HG03159 (cell line): ENCODE measurements at regions not wholly inside any gene's neighbourhood (a gene's known extent, or its start where the extent isn't known, plus 50 kb on each side); places are given as distances from the start of the nearest gene placed in this dataset.

Source experiments
- ATAC-seq: cut with Tn5 transposase; IDR thresholded peaks from one replicate; pipeline ENCODE4 v1.9.1; 2021; ENCODE audit warnings: mild to moderate bottlenecking, moderate library complexity; ENCODE audit not compliant: unreplicated experiment

GRCh38 chr15:47824147-47824546, 106.8 kb downstream of the SEMA6D start:
- ATAC-seq: peak; percentile 72

DNA sequence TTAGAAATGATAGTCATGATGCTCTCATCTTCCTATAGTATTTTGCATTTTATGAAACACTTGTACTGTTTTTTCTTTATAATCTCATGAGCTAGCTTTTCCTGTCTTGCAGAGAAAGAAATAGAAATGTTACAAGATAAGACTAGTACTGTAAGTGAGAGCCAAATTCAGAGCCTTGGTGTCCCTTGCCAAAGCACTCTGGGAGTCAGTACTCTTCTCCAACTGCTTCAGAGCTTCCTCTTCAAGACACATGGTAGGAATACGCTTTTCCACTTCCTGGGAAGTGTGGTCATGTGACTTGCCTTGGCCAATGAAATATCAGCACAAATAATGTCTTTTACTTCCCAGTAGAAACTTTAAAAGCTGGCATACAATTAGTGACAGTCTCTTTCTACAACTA, 112.4 kb downstream of the SEMA6D start:
- ATAC-seq: no peak

DNA sequence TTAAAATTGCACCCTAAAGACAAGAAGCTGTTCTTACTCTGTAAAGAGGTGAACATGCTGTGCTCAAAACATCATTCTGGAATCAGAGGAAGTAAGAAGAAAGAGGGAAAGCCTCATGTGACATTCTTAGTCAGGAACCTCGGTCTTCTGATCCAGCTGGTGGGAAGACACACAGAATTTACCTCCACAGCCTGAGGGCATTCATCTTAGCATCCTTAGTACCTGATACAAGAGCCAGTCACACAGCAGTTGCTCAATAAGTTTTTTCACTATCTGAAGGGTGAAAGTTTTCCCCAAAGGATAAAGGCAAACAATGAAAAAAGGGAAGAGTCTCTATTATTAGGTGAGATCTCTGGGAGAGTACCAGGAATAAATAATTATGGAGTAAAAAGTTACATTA, 116.8 kb downstream of the SEMA6D start:
- no peak for ATAC-seq

GRCh38 chr15:47839233-47839825, 122.0 kb downstream of the SEMA6D start:
- no peak for ATAC-seq

DNA sequence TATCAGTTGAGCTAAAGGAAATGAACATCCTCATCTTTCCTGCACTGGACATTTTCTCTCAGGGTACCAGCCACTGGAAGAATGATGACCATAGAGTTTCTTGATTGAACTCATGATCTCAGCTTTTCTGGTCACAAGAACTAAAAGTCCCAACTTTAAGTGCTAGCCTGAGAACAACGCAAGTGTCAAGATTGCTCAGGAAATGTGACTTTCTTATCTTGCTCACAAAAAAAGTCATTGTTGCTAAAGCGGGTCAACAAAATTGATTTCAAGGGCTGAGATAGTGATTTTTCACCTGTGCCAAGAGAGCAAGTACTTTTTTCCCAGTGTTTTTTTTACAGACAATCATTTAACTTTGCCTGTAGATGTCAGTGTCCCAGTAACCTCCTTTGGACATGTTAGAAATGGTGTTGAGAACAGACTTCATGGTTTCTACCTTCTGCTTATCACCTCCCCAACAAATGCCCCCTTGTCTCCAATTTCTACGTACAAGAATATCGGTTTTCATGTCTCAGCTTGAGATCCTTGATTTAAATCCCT, 125.9 kb downstream of the SEMA6D start:
- no peak for ATAC-seq

GRCh38 chr15:47844437-47844836, 127.1 kb downstream of the SEMA6D start:
- no peak for ATAC-seq

DNA sequence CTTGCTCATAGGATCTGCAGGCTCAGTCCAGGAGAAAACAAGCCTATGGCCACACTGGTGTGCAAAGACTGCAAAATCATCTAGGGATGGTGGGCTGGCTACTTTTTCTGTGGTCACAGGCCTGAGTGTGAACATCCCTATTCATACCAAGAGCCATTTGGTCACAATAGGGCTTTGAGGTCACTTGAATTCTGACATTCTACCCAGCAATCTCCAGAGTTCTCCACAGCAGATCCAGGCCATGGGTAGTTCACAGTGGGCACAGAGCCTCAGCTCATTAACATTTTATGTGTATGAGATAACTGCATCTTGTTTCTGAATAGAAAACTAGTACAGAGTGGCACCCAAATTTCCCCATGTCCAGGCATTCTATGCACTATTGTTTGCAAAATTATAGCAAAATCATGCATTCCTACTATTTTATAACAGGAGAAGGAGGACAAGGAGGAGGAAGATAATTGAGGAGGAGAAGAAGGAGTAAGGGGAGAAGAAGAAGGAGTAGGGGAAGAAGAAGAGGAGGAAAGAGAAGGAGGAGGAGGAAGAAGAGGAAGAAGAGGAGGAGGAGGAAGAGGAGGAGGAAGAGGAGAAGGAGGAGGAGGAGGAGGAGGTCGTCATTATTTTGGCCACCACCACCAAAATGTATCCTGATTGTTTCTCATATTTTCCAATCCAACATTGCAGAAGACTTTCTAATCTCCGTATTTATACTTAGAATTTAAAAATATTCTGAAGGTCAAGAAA, 129.0 kb downstream of the SEMA6D start:
- ATAC-seq: no peak

DNA sequence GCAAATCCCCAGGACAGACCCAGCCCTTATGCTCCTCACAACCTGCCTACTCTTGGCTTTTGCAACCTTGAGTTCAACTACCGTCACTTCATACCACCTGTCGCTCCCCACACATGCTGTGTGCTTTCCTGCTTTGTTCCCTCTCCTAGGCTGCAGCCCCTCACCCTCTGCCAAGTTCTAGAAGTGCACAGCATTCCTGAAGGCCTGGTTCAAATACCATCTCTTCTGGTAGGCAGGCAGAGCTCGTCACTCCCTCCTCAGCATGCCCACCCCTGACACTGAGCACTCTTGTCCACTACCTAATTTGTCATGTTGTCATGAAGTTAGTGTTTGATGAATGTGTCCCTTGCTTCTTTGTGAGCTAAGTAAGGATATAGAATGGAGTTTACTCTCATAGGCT, 129.6 kb downstream of the SEMA6D start:
- ATAC-seq: no peak

- no peak for ATAC-seq
These were observed 138.8 kb downstream of the SEMA6D start for GRCh38 chr15:47856071-47856470.

GRCh38 chr15:47857014-47857775, 139.9 kb downstream of the SEMA6D start:
- ATAC-seq: no peak

GRCh38 chr15:47857776-47858167, 140.5 kb downstream of the SEMA6D start:
- no peak for ATAC-seq

DNA sequence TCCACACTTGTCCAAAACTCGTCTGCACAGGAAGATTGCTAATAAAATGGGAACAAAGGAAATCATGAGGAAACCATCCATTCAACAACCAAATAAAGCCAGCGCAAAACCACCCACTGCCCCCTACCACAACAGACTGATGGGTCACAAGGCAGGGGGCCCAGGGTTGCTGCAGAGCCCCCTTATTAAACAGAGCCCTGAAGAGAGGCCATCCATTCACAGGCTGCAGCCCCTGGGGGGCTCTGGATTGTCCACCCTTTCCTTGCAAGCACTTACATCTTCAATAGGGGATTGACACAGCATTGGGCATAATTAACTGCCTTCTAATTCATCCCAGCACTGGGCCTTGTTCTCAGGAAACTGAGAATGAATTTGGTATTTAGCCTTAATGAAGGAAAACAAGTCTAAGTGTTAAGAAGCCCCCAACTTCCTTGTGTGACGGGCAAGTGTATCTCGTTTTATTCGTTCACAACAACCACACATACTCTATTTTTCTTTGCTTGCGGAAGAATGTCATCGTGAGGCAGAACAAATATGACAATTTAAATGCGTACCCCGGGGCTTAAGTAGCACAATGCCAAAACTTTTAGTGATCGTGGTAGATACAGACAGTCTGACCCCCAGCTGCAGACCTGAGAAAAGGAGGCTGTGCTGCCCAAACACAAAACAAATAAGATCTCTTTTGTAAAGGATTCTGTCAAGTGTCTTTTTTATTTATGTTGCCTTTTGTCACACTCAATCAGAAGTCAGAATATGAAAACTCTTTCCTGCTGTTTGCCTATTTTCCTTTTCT, 144.0 kb downstream of the SEMA6D start:
- no peak for ATAC-seq

DNA sequence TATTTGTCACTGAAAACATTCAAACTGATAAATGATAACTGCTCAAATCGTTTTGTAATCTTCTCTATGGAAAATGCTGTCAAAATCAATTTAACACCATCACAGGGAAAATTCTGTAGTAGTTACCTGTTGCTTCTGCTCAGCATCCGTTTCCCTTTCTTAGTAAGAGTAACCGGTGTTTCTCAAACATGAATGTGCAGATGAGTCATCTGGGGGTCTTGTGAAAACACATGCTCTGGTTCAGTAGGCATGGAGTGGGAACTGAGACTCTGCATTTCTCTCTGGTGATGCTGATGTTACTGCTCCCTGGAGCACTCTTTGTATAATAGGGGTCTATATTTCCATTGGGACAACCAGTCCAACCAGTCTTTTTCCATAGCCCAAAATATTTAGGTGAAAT, 145.1 kb downstream of the SEMA6D start:
- ATAC-seq: peak; percentile 90

GRCh38 chr15:47866446-47866845, 149.1 kb downstream of the SEMA6D start:
- ATAC-seq: no peak

DNA sequence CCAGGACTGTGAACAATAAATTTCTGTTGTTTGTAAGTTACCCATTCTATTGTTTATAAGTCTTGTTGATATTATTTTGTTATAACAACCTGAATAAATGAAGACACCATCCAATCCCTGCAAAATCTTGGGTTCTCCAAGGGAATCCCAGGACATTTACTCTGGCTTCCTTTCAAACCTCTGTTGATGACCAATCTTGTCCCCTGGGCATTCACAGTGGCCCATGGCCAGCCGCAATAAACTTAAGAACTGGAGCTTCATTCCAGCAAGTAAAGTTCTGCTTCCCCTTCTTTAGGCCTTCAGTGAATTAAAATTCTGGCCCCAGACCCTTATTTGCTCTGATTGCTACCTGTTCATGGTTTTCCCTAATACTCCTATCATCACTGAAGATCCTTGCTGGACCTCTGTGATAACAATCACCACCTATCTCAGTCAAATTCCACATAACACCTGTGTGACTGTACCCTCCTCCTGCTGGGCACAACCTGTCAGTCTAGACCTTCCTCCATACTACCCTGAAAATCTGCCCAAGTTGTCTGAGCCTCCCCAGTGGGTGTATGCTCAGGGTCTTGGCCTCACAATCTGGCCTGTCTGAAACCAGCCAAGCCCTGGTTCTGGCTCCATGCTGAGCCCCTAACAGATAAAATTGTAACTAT, 153.1 kb downstream of the SEMA6D start:
- no peak for ATAC-seq

DNA sequence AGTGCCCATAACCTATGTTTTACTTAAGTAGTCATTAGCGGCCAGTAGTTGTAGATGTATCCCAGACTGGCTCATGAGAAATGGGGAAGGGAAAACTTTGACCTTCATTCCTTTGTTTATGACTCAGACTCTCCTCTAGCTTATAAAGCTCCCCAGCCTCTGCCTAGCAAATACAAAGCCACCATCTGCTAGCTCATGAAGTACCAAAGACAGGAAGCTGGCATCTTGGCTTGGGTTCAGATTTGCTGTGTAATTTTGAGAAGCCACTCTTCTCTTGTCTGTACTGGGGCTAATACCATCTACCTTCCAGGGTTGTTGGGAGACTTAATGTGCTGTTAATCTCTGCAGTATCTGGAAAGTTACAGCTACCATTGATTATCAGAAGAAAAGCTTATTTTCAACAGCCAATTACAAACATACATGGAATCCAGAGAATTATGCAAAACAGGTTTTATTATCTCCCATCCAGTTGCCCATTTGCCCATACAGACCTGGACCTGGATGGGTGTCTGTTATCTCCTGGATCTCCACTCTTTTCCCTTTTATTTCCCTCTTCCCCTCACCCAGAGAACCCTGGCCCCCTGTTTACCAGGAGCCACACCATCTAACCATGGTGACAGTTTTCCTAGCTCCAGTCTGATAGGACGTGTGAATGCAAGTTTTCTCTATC, 153.8 kb downstream of the SEMA6D start:
- ATAC-seq: no peak

DNA sequence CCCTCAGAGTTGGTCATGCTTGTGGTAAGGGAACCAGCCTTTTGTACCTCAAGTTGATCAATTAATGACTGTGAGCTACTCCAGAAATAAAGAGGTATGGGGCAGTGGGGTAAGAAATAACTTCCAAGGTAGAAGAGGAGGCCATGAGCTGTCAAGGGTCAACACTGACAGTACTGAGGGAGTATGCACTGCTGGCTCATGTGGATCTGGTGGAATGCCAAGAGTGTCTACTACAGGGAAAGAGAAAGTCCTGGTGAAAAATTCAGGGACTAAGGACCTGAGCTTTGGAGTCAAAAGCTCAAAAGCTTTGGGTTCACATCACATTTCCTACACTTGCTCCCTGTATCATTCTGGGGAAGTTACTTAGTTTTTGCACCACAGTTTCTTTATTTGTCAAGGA, 154.9 kb downstream of the SEMA6D start:
- no peak for ATAC-seq

GRCh38 chr15:47872869-47873432, 155.6 kb downstream of the SEMA6D start:
- no peak for ATAC-seq

GRCh38 chr15:47876986-47877385, 159.7 kb downstream of the SEMA6D start:
- ATAC-seq: no peak

- no peak for ATAC-seq
These were observed 160.5 kb downstream of the SEMA6D start for GRCh38 chr15:47877836-47878235.
